HCT116 (cell line): ENCODE measurements at regions not wholly inside any gene's neighbourhood (a gene's known extent, or its start where the extent isn't known, plus 50 kb on each side); places are given as distances from the start of the nearest gene placed in this dataset.

Source experiments
- ATAC-seq: fragments of 200-7000 bp; cut with Tn5 transposase; 2 replicates; pipeline ENCODE4 v1.9.1; 2020; ENCODE audit warnings: mild to moderate bottlenecking, moderate library complexity
- BruUV-seq: library from RNA; stranded (reverse); fragments of 400-500 nt; replicated peaks from 2 replicates; lab custom pipeline; 2021; lab: Mats Ljungman, UMichigan
- CTCF ChIA-PET: fragments of 300-600 bp; sonication (Branson Sonifier 250); formaldehyde crosslinking; loops from one replicate; lab custom pipeline; 2021; ENCODE audit warnings: antibody characterized with exemption; lab: Charles Lee
- POLR2A ChIA-PET: fragments of 300-600, 350-600 bp; sonication (Branson Sonifier 250); formaldehyde crosslinking; loops from one replicate; lab custom pipeline; 2021; ENCODE audit warnings: antibody characterized with exemption; lab: Charles Lee
- RAD21 ChIA-PET, 2 experiments: fragments of 300-600 bp; sonication (Branson Sonifier 250); formaldehyde crosslinking; loops; one replicate each; lab custom pipeline; 2023; ENCODE audit warnings: low total read pairs in 2 of 2; ENCODE audit not compliant: uncharacterized antibody in 2 of 2, unreplicated experiment in 2 of 2, low non-redundant PET in 1 of 2; lab: Charles Lee
- DNase-seq: peaks from one replicate; pipeline ENCODE4 v3.0.0-alpha.2; 2010; ENCODE audit warnings: low read depth, low spot score
- H2AFZ ChIP-seq: fragments of 200-600 bp; shearing (Covaris generic), sonication (generic); 2 replicates; pipeline ENCODE4 v1.6.1; 2017; ENCODE audit warnings: low read depth, mixed run types, mixed read lengths, antibody characterized with exemption, low read length; ENCODE audit not compliant: poor library complexity, severe bottlenecking
- H3K27ac ChIP-seq: 2 replicates; pipeline ENCODE4 v1.5.1; 2012; ENCODE audit warnings: low read depth, low read length
- H3K27me3 ChIP-seq: fragments of 200-600 bp; sonication (generic); 2 replicates; pipeline ENCODE4 v1.6.1; 2016; ENCODE audit warnings: mixed run types, low read length, mixed read lengths; ENCODE audit not compliant: insufficient read depth
- H3K36me3 ChIP-seq, 2 experiments: fragments of 200-500 bp in 1 of 2; fragments of 200-600 bp in 1 of 2; sonication (Bioruptor generic) in 1 of 2; sonication (generic) in 1 of 2; 2 replicates each; pipeline versions ENCODE4 v1.5.1 to v1.6.1; 2014 to 2016; ENCODE audit warnings: low read length in 2 of 2, inconsistent platforms in 1 of 2, mixed read lengths in 1 of 2, mixed run types in 1 of 2; ENCODE audit not compliant: insufficient read depth in 2 of 2, control insufficient read depth in 1 of 2
- H3K4me1 ChIP-seq, 2 experiments: fragments of 200-600 bp in 1 of 2; sonication (generic) in 1 of 2; 2 replicates each; pipeline versions ENCODE4 v1.5.1 to v1.6.1; 2012 to 2017; ENCODE audit warnings: low read length in 2 of 2, inconsistent platforms in 1 of 2, mild to moderate bottlenecking in 1 of 2, mixed read lengths in 1 of 2, mixed run types in 1 of 2, moderate library complexity in 1 of 2; ENCODE audit not compliant: insufficient read depth in 2 of 2, control insufficient read depth in 1 of 2
- H3K4me2 ChIP-seq: fragments of 200-600 bp; sonication (generic); 2 replicates; pipeline ENCODE4 v1.6.1; 2017; ENCODE audit warnings: mixed run types, low read length, mixed read lengths
- H3K4me3 ChIP-seq, 2 experiments: fragments of 200-600 bp in 1 of 2; sonication (generic) in 1 of 2; replicated peaks in 1 of 2; 2 replicates each; pipeline ENCODE4 v1.5.1; 2011 to 2016; ENCODE audit warnings: low read length in 2 of 2, control low read depth in 1 of 2, low read depth in 1 of 2, mild to moderate bottlenecking in 1 of 2, mixed read lengths in 1 of 2, mixed run types in 1 of 2
- H3K79me2 ChIP-seq: fragments of 200-600 bp; sonication (generic); 2 replicates; pipeline ENCODE4 v1.6.1; 2017; ENCODE audit warnings: mild to moderate bottlenecking, mixed run types, low read length, moderate library complexity, mixed read lengths; ENCODE audit not compliant: insufficient read depth
- H3K9ac ChIP-seq: fragments of 200-600 bp; sonication (generic); 2 replicates; pipeline ENCODE4 v1.6.1; 2016; ENCODE audit warnings: low read length, mixed read lengths
- H3K9me2 ChIP-seq: fragments of 200-600 bp; sonication (generic), shearing (Covaris generic); 2 replicates; pipeline ENCODE4 v1.6.1; 2017; ENCODE audit warnings: mixed run types, mild to moderate bottlenecking, moderate library complexity; ENCODE audit not compliant: insufficient read depth
- H3K9me3 ChIP-seq, 2 experiments: fragments of 200-500 bp in 1 of 2; fragments of 200-600 bp in 1 of 2; sonication (Bioruptor generic) in 1 of 2; sonication (generic) in 1 of 2; 2 replicates each; pipeline ENCODE4 v1.6.1; 2014 to 2017; ENCODE audit warnings: low read length in 2 of 2, mixed read lengths in 2 of 2, inconsistent platforms in 1 of 2, low read depth in 1 of 2, mild to moderate bottlenecking in 1 of 2, mixed run types in 1 of 2, moderate library complexity in 1 of 2; ENCODE audit not compliant: control insufficient read depth in 1 of 2, insufficient read depth in 1 of 2
- H4K20me1 ChIP-seq: fragments of 200-600 bp; sonication (generic), shearing (Covaris generic); 2 replicates; pipeline ENCODE4 v1.6.1; 2017; ENCODE audit warnings: mixed run types, mild to moderate bottlenecking, moderate library complexity; ENCODE audit not compliant: insufficient read depth
- ATF3 ChIP-seq: IDR thresholded peaks from 2 replicates; pipeline ENCODE4 v1.6.1; 2012
- EZH2 ChIP-seq: fragments of 200-600 bp; sonication (generic); IDR thresholded peaks from 2 replicates; pipeline ENCODE4 v1.6.1; 2017; ENCODE audit warnings: antibody characterized with exemption, mixed run types
- EZH2phosphoT487 ChIP-seq: fragments of 200-600 bp; IDR thresholded peaks from 2 replicates; pipeline ENCODE4 v1.6.1; 2018; ENCODE audit warnings: antibody characterized with exemption, borderline replicate concordance
- FOSL1 ChIP-seq: IDR thresholded peaks from 2 replicates; pipeline ENCODE4 v1.6.1; 2012; ENCODE audit warnings: low read depth
- MAX ChIP-seq: IDR thresholded peaks from 2 replicates; pipeline ENCODE4 v1.6.1; 2012
- POLR2AphosphoS5 ChIP-seq: IDR thresholded peaks from 2 replicates; pipeline ENCODE4 v1.6.1; 2011; ENCODE audit warnings: mild to moderate bottlenecking, low read depth, low read length, moderate library complexity
- RAD21 ChIP-seq: IDR thresholded peaks from 2 replicates; pipeline ENCODE4 v1.6.1; 2012; ENCODE audit warnings: low read depth, mild to moderate bottlenecking
- REST ChIP-seq: IDR thresholded peaks from 2 replicates; pipeline ENCODE4 v1.6.1; 2012; ENCODE audit warnings: low read depth
- SIN3A ChIP-seq: IDR thresholded peaks from 2 replicates; pipeline ENCODE4 v1.6.1; 2012; ENCODE audit warnings: low read depth
- SRF ChIP-seq: IDR thresholded peaks from 2 replicates; pipeline ENCODE4 v1.6.1; 2012; ENCODE audit warnings: low read depth
- ZBTB33 ChIP-seq: IDR thresholded peaks from 2 replicates; pipeline ENCODE4 v1.6.1; 2011; ENCODE audit warnings: mild to moderate bottlenecking, low read length, moderate library complexity; ENCODE audit not compliant: insufficient replicate concordance; ENCODE audit errors: extremely low read depth
- ZNF274 ChIP-seq: fragments of 200-500 bp; sonication (Bioruptor generic); IDR thresholded peaks from 2 replicates; pipeline ENCODE4 v1.6.1; 2014; ENCODE audit warnings: mild to moderate bottlenecking, low read depth, low read length, inconsistent platforms
- intact Hi-C: fragments of 100-400 bp; cut with micrococcal nuclease; formaldehyde crosslinking; loops from 2 replicates; pipeline ENCODE4 v1.10.0; 2022

GRCh38 chr9:124105266-124105665 is 93.7 kb downstream of the LHX2 start:
- CTCF ChIA-PET = no interaction called here
- H3K27ac ChIP-seq = no peak overlapping the region

More at GRCh38 chr9:124105266-124105665, 93.7 kb downstream of the LHX2 start:
- BruUV-seq = no TSS peak
- ATAC-seq = no peak
- Histone ChIP-seq H3K79me2 (no peaks in the 10 kb centered on the region), H3K9me3 (no peaks in the 10 kb centered on the region), H3K4me1 (0 out of 4 replicates have a peak, but pooled peaks cover 0 to 3% of the 10 kb centered on the region in 2 experiments), H3K4me3 (no peak overlapping the region), H3K9ac (no peak overlapping the region), H3K27me3 (peaks cover 14% of the 10 kb centered on the region; the same call in 1 of the 2 replicates), H4K20me1 (no peaks in the 10 kb centered on the region), H3K9me2 (no peaks in the 10 kb centered on the region), H3K4me2 (no peak overlapping the region), H3K36me3 (no peaks in the 10 kb centered on the region), H2AFZ (no peak overlapping the region)
- no peak for TF ChIP-seq SIN3A
- no peak for TF ChIP-seq SRF
- TF ChIP-seq ZNF274 = no peak
- no peak for TF ChIP-seq ATF3
- TF ChIP-seq REST = no peak
- TF ChIP-seq RAD21 = no peak
- TF ChIP-seq MAX = no peak
- no peak for TF ChIP-seq POLR2AphosphoS5
- TF ChIP-seq FOSL1 = no peak
- TF ChIP-seq ZBTB33 = no peak
- TF ChIP-seq EZH2phosphoT487 = no peak
- TF ChIP-seq EZH2 = no peak
- RAD21 ChIA-PET = no interaction called here
- intact Hi-C loops = no loop called here
- DNase-seq = no peak
- POLR2A ChIA-PET = no interaction called here
